ENCODE measurements at regions not wholly inside any gene's neighbourhood (a gene's known extent, or its start where the extent isn't known, plus 50 kb on each side); places are given as distances from the start of the nearest gene placed in this dataset.

DNA sequence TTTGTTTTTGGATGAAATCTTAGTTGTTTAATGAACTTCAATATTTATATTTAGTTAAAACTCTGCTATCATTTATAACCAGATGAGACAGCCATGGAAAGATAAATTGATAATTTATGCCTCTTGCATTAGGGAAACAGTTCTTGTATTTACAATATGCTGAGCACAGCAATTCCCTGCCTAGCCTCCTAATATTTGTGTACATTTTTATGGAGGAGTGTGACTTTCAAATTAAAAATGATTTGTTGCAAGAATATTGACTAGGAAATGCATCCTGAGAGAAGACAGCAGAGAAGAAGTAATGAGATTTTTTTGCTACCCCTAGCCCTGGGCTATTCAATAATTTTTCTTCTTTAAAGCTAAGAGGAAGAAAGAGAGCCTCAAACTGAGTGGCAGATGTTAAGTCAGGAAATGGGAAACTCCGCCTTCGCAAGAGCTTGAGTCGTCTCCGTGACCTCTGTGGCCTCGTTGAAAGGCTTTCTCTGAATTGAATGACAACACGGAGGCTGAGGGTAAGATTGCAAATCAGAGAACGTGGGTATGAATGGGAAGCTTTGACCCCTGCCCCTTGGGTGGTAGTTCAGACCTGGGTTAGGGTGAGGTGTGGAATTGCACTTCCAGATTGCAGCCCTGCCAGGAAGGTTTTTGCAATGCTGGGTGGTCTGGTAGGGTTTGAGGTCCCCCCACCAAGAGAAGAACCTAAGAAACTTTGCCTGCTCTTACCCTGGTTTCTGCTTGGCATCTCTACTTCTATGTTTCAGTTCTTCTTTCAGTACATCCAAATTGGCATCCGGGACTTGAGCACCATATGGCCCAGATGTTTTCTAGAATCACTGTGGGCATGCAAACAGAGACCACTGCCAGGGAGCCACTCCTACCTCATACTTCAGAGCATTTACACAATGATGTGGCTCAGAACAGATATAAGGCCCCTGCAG, 210.3 kb upstream of the RBMS1 start:
- no peak for DNase-seq
- H3K27me3 ChIP-seq, result no peaks in the 10 kb centered on the region
- H3K4me1 ChIP-seq, result no peaks in the 10 kb centered on the region
- 18 to 39% methylated on average over 8 of the region's 8 CpGs for WGBS, 2 donors
- TF ChIP-seq POLR2A (IDR thresholded peaks at IDR 0.05), result no peak
- no peak for TF ChIP-seq POLR2AphosphoS5 (IDR thresholded peaks at IDR 0.05)
- no peak for TF ChIP-seq EP300 (IDR thresholded peaks at IDR 0.05)
- no peak for TF ChIP-seq CTCF (IDR thresholded peaks at IDR 0.05)
- H3K9me3 ChIP-seq, result no peaks in the 10 kb centered on the region
- intact Hi-C loops (cut with DNase I), result no loop called here
- no peak overlapping the region for H3K27ac ChIP-seq
- no peaks in the 10 kb centered on the region for H3K36me3 ChIP-seq
- H3K4me3 ChIP-seq, result no peak overlapping the region

- intact Hi-C loops (cut with DNase I), result no loop called here
- TF ChIP-seq POLR2A (IDR thresholded peaks at IDR 0.05), result no peak
- TF ChIP-seq POLR2AphosphoS5 (IDR thresholded peaks at IDR 0.05), result no peak
- TF ChIP-seq CTCF (IDR thresholded peaks at IDR 0.05), result no peak
- no peak for TF ChIP-seq EP300 (IDR thresholded peaks at IDR 0.05)
- no peaks in the 10 kb centered on the region for H3K36me3 ChIP-seq
- H3K27ac ChIP-seq, result no peak overlapping the region
- no peaks in the 10 kb centered on the region for H3K27me3 ChIP-seq
- no peaks in the 10 kb centered on the region for H3K4me1 ChIP-seq
- 89 to 95% methylated on average over 2 of the region's 2 CpGs for WGBS, 2 donors
- DNase-seq, result no peak
- H3K4me3 ChIP-seq, result no peak overlapping the region
- no peaks in the 10 kb centered on the region for H3K9me3 ChIP-seq
Measured at GRCh38 chr2:160715428-160715827, 221.8 kb upstream of the RBMS1 start.

DNA sequence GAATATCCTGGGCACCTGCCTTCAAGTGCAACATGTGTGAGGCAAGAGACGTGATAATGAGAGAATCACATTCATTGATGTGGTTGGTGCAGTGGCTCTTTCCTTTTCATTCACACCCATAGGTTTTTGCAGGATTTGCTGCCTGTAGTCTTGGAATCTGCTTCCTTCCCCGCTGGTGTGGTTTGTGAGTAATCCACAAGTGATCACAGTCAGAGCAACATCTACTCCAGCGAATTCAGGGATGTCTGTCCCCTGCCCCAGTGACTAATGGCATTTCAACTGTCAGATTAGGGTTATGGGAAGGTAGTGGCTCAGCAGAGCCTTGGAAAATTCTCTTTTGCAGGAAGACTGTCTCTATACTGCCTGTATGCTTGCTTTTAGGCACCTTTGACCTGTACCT, 225.5 kb upstream of the RBMS1 start:
- TF ChIP-seq CTCF (IDR thresholded peaks at IDR 0.05) (no peak), POLR2A (IDR thresholded peaks at IDR 0.05) (no peak), EP300 (IDR thresholded peaks at IDR 0.05) (no peak), POLR2AphosphoS5 (IDR thresholded peaks at IDR 0.05) (no peak)
- Histone ChIP-seq H3K4me1 (peaks cover 0 to 8% (median 0%) of the 10 kb centered on the region in 4 donors), H3K27me3 (no peaks in the 10 kb centered on the region), H3K36me3 (no peaks in the 10 kb centered on the region), H3K4me3 (no peak overlapping the region), H3K9me3 (no peaks in the 10 kb centered on the region), H3K27ac (no peak overlapping the region)
- intact Hi-C loops (cut with DNase I), result no loop called here
- WGBS, 2 donors, result 60 to 68% methylated on average over 3 of the region's 3 CpGs
- no peak for DNase-seq

DNA sequence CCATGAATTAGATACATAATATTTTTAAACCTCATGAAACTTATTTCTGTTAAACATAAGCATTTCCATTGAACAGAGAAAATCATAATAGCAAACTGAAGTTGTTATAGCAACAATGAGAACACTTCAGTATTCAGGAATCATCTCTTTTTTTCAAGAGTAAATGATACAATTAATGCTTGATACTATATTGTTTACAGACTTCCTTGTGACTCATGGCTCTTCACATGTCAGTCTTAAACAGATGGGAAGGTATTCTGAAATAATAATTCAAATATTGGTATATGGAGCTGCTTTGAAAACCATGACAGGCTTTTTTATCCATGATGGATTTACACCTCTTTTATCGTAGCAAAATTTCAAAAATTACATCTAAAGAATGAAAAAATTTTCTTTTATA, 226.5 kb upstream of the RBMS1 start:
- H3K4me3 ChIP-seq, result no peak overlapping the region
- H3K27me3 ChIP-seq, result no peaks in the 10 kb centered on the region
- intact Hi-C loops (cut with DNase I), result no loop called here
- no peaks in the 10 kb centered on the region for H3K36me3 ChIP-seq
- TF ChIP-seq POLR2AphosphoS5 (IDR thresholded peaks at IDR 0.05), result no peak
- no peak for TF ChIP-seq POLR2A (IDR thresholded peaks at IDR 0.05)
- TF ChIP-seq CTCF (IDR thresholded peaks at IDR 0.05), result no peak
- TF ChIP-seq EP300 (IDR thresholded peaks at IDR 0.05), result no peak
- no peak overlapping the region for H3K27ac ChIP-seq
- H3K9me3 ChIP-seq, result no peaks in the 10 kb centered on the region
- no peak for DNase-seq
- 89 to 95% methylated on average over 1 of the region's 1 CpG for WGBS, 2 donors
- H3K4me1 ChIP-seq, result peaks cover 0 to 8% (median 0%) of the 10 kb centered on the region in 4 donors
